ENCODE measurements at regions not wholly inside any gene's neighbourhood (a gene's known extent, or its start where the extent isn't known, plus 50 kb on each side); places are given as distances from the start of the nearest gene placed in this dataset.

DNA sequence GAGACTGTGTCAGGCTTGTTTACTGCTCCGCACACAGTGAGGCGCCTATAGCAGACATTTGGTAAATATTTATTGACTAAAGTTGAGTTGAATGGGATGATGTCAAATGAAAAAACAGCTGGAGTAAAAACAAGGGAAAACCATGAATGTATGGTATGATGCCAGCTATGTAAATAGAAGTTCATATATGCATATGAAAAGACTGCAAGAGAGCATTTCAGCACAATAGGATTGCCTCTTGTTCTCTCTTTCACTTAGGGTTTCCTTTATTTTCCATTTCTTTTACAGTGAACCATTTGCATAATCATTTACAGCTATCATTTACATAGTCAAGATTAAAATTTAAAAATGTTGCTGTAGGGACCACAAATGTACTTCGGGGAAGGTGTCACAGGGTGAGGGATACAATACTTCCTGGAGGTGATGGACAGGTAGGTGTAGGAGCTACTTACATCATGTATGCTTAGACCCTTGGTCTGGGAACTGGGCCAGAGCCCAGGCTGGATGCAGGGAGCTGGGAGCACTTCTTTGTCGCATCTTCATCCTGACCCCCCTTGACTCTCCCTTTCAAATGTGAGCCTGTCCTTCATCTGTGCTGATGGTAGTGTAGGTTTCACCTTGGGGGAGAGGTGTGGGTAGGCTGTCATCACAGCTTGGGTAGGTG lies 113.3 kb downstream of the UTP18 start:
- H3K4me2 ChIP-seq: peak overlapping the region; percentile 30
- peak; percentile 37 for DNase-seq (ENCODE audit: low spot score)
- no peaks in the 10 kb centered on the region for H3K27me3 ChIP-seq (ENCODE audit: insufficient read depth)
- Mint-ChIP-seq H3K36me3 (ENCODE audit: low read depth) (peaks cover 4% of the 10 kb centered on the region; the same call in 1 of the 3 replicates), H3K9me3 (peaks cover 10% of the 10 kb centered on the region), H3K27me3 (ENCODE audit: insufficient read depth, low read depth, poor library complexity) (peaks cover 16% of the 10 kb centered on the region), H3K4me3 (no peak overlapping the region; the same call in 2 of the 3 replicates), H3K27ac (peak overlapping the region; percentile 61; the same call in 1 of the 2 replicates), H3K4me1 (peaks cover 35% of the 10 kb centered on the region)
- H2AFZ ChIP-seq: no peak overlapping the region
- H3K9me2 ChIP-seq (ENCODE audit: insufficient read depth): 0 out of 2 replicates have a peak, but pooled peaks cover 17% of the 10 kb centered on the region
- no peaks in the 10 kb centered on the region for H3K36me3 ChIP-seq (ENCODE audit: insufficient read depth)
- H4K20me1 ChIP-seq (replicated peaks; ENCODE audit: insufficient read depth): no peaks in the 10 kb centered on the region
- peak; percentile 73; the same call in 1 of the 2 replicates for TF ChIP-seq NANOG (IDR thresholded peaks at IDR 0.05; ENCODE audit: borderline replicate concordance)
- TF ChIP-seq, protein P1, sequence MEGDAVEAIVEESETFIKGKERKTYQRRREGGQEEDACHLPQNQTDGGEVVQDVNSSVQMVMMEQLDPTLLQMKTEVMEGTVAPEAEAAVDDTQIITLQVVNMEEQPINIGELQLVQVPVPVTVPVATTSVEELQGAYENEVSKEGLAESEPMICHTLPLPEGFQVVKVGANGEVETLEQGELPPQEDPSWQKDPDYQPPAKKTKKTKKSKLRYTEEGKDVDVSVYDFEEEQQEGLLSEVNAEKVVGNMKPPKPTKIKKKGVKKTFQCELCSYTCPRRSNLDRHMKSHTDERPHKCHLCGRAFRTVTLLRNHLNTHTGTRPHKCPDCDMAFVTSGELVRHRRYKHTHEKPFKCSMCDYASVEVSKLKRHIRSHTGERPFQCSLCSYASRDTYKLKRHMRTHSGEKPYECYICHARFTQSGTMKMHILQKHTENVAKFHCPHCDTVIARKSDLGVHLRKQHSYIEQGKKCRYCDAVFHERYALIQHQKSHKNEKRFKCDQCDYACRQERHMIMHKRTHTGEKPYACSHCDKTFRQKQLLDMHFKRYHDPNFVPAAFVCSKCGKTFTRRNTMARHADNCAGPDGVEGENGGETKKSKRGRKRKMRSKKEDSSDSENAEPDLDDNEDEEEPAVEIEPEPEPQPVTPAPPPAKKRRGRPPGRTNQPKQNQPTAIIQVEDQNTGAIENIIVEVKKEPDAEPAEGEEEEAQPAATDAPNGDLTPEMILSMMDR (conservative IDR thresholded peaks at IDR 0.05; ENCODE audit: low read depth in 2 of 2): no peak
- TF ChIP-seq, protein P2, sequence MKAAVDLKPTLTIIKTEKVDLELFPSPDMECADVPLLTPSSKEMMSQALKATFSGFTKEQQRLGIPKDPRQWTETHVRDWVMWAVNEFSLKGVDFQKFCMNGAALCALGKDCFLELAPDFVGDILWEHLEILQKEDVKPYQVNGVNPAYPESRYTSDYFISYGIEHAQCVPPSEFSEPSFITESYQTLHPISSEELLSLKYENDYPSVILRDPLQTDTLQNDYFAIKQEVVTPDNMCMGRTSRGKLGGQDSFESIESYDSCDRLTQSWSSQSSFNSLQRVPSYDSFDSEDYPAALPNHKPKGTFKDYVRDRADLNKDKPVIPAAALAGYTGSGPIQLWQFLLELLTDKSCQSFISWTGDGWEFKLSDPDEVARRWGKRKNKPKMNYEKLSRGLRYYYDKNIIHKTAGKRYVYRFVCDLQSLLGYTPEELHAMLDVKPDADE (IDR thresholded peaks at IDR 0.05): no peak
- TF ChIP-seq CREB1 (CRISPR knock-in tag; IDR thresholded peaks at IDR 0.05; ENCODE audit: low read depth): no peak; the same call in 1 of the 2 replicates
- TF ChIP-seq, protein P3, sequence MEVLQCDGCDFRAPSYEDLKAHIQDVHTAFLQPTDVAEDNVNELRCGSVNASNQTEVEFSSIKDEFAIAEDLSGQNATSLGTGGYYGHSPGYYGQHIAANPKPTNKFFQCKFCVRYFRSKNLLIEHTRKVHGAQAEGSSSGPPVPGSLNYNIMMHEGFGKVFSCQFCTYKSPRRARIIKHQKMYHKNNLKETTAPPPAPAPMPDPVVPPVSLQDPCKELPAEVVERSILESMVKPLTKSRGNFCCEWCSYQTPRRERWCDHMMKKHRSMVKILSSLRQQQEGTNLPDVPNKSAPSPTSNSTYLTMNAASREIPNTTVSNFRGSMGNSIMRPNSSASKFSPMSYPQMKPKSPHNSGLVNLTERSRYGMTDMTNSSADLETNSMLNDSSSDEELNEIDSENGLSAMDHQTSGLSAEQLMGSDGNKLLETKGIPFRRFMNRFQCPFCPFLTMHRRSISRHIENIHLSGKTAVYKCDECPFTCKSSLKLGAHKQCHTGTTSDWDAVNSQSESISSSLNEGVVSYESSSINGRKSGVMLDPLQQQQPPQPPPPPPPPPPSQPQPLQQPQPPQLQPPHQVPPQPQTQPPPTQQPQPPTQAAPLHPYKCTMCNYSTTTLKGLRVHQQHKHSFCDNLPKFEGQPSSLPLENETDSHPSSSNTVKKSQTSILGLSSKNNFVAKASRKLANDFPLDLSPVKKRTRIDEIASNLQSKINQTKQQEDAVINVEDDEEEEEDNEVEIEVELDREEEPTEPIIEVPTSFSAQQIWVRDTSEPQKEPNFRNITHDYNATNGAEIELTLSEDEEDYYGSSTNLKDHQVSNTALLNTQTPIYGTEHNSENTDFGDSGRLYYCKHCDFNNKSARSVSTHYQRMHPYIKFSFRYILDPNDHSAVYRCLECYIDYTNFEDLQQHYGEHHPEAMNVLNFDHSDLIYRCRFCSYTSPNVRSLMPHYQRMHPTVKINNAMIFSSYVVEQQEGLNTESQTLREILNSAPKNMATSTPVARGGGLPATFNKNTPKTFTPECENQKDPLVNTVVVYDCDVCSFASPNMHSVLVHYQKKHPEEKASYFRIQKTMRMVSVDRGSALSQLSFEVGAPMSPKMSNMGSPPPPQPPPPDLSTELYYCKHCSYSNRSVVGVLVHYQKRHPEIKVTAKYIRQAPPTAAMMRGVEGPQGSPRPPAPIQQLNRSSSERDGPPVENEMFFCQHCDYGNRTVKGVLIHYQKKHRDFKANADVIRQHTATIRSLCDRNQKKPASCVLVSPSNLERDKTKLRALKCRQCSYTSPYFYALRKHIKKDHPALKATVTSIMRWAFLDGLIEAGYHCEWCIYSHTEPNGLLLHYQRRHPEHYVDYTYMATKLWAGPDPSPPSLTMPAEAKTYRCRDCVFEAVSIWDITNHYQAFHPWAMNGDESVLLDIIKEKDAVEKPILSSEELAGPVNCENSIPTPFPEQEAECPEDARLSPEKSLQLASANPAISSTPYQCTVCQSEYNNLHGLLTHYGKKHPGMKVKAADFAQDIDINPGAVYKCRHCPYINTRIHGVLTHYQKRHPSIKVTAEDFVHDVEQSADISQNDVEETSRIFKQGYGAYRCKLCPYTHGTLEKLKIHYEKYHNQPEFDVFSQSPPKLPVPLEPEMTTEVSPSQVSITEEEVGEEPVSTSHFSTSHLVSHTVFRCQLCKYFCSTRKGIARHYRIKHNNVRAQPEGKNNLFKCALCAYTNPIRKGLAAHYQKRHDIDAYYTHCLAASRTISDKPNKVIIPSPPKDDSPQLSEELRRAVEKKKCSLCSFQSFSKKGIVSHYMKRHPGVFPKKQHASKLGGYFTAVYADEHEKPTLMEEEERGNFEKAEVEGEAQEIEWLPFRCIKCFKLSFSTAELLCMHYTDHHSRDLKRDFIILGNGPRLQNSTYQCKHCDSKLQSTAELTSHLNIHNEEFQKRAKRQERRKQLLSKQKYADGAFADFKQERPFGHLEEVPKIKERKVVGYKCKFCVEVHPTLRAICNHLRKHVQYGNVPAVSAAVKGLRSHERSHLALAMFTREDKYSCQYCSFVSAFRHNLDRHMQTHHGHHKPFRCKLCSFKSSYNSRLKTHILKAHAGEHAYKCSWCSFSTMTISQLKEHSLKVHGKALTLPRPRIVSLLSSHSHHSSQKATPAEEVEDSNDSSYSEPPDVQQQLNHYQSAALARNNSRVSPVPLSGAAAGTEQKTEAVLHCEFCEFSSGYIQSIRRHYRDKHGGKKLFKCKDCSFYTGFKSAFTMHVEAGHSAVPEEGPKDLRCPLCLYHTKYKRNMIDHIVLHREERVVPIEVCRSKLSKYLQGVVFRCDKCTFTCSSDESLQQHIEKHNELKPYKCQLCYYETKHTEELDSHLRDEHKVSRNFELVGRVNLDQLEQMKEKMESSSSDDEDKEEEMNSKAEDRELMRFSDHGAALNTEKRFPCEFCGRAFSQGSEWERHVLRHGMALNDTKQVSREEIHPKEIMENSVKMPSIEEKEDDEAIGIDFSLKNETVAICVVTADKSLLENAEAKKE (CRISPR knock-in tag; IDR thresholded peaks at IDR 0.05): 0 out of 2 replicates have a peak, but pooled peaks have one; percentile 13
- no peak for TF ChIP-seq STAT1 (IDR thresholded peaks at IDR 0.05; ENCODE audit: unreplicated experiment)
- H3K4me3 ChIP-seq: no peak overlapping the region
- H3K4me1 ChIP-seq (ENCODE audit: insufficient read depth): peaks cover 27% of the 10 kb centered on the region
- H3K27ac ChIP-seq (ENCODE audit: low read depth): peak overlapping the region; percentile 68
- ATAC-seq: peak; percentile 63
- no peaks in the 10 kb centered on the region for H3F3A ChIP-seq (replicated peaks; ENCODE audit: low read depth)
- H3K79me2 ChIP-seq (replicated peaks; ENCODE audit: insufficient read depth): no peaks in the 10 kb centered on the region
